Cardiac fibroblast (primary cell): ENCODE measurements at regions not wholly inside any gene's neighbourhood (a gene's known extent, or its start where the extent isn't known, plus 50 kb on each side); places are given as distances from the start of the nearest gene placed in this dataset.

ENCODE experiments used
- DNase-seq, 2 donors: peaks; one replicate each; pipeline versions ENCODE4 v3.0.0 to v3.0.0-alpha.2; 2010; ENCODE audit warnings: low read depth in 2 of 2
- H3K4me3 ChIP-seq, 2 donors: replicated peaks in 1 of 2; 1 replicate in 1 of 2; 2 replicates in 1 of 2; pipeline ENCODE4 v1.5.1; 2011; ENCODE audit warnings: low read depth in 2 of 2, low read length in 2 of 2, mild to moderate bottlenecking in 2 of 2, moderate library complexity in 1 of 2
- TF ChIP-seq, protein P1 (sequence below): IDR thresholded peaks from one replicate; pipeline ENCODE4 v1.5.1; 2011; ENCODE audit warnings: low read depth, mild to moderate bottlenecking, low read length, inconsistent platforms

DNA sequence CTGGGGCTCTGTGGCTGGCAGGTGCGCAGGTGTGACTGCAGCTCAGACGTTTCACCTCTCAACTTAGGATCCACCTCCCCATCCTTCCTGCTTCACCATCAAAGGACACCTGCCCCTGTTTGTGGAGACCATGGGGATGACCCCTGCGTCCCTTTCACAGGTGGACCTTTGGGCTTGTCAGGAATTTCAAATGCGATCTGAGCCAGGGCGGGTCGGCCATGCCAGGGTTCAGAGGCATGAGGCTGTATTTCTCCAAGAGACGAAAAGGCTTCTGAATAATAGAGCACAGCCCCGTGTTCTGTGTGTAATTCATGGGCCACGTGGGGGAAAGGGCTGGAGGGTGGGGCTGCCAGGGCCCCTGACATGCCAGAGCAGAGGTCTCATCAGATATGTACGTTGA, 668.0 kb downstream of the BRD1 start:
- no peak for DNase-seq
- TF ChIP-seq, protein P1, sequence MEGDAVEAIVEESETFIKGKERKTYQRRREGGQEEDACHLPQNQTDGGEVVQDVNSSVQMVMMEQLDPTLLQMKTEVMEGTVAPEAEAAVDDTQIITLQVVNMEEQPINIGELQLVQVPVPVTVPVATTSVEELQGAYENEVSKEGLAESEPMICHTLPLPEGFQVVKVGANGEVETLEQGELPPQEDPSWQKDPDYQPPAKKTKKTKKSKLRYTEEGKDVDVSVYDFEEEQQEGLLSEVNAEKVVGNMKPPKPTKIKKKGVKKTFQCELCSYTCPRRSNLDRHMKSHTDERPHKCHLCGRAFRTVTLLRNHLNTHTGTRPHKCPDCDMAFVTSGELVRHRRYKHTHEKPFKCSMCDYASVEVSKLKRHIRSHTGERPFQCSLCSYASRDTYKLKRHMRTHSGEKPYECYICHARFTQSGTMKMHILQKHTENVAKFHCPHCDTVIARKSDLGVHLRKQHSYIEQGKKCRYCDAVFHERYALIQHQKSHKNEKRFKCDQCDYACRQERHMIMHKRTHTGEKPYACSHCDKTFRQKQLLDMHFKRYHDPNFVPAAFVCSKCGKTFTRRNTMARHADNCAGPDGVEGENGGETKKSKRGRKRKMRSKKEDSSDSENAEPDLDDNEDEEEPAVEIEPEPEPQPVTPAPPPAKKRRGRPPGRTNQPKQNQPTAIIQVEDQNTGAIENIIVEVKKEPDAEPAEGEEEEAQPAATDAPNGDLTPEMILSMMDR, result no peak

DNA sequence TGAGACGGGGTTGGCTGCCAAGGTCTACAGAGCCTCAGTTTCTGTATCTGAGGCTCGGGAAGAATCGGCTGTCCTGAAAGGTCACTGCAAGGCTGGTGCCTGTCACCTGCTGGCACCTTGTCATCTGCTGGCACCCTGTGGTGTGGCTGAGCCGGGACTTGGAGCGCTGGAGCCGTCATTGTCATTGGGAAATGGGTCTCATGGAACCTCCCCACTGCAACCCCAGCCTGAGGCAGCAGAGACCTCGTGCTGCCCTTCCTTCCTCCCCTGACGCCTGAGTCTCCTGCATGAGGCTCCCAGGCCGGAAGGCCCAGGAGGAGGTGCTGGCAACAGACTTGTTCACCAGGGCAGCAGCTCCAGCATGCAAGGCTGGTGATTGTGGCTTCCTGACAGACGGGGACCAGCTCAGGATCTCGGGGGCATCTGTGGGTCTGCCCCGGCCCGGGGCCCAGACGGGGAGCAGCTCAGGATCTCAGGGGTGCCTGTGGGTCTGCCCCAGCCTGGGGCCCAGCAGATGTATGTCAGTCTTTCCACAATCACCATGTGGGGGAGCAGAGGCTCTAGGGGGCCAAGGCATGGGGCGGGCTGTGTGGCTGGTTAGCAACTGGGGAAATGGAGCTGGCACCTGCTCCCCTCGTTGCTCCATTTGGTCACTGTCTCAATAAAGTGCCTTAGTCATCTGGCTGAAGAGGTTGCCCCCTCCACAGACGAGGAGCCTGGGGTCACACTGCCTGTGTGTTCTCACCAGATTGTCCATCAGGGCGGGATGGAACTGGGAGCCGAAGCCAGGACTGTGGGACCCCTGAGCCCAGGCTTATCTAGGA, 668.7 kb downstream of the BRD1 start:
- H3K4me3 ChIP-seq, result no peak overlapping the region
- no peak for DNase-seq
- TF ChIP-seq, protein P1, result no peak

More for the DNA sequence above, 668.0 kb downstream of the BRD1 start:
- no peak overlapping the region for H3K4me3 ChIP-seq

DNA sequence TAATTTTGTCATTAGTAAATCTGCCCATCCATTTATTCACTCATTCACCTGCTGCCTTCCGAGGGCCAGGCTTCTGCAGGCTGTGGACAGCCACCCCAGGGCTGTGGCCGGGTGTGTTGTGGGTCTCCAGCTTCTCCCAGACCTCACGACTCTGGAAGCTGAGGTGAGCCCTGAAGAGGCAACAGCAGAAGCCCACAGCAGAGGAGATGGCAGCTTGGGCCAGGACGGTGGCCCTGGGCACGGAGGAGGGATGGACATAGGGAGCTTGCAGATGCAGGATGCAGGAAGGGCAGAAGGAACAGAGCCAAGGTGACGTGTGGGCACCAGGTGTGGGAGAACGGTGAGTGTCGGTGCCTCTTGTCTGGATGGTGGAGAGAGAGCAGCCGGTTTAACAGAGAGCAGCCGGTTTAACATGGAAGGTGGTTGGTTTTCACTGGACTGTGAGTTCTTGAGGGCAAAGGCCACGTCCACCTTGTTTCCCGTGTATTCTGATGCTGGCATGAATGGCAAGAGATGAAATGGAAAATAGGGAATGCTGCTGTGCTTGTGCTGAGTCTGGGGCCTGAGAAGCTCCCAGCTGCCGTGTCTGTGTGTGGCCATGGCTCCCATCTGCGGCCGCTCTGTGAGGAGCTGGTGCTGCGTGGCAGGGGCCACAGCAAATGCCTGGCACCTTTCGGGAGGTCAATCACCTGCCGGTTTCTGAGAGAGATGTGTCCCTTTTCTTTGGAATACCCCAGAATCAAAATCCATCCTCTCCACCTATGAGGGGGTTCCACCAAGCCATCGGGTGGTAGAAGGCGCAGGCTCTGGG, 669.9 kb downstream of the BRD1 start:
- no peak overlapping the region for H3K4me3 ChIP-seq
- no peak for DNase-seq
- TF ChIP-seq, protein P1, result no peak

GRCh38 chr22:49156662-49157285, 670.9 kb downstream of the BRD1 start:
- TF ChIP-seq, protein P1, result no peak
- no peak for DNase-seq
- H3K4me3 ChIP-seq, result no peak overlapping the region

GRCh38 chr22:49155770-49156580, 671.7 kb downstream of the BRD1 start:
- H3K4me3 ChIP-seq, result no peak overlapping the region
- TF ChIP-seq, protein P1, result no peak
- DNase-seq, result no peak
